Tibial artery (tissue), 4 donors: ENCODE measurements at regions not wholly inside any gene's neighbourhood (a gene's known extent, or its start where the extent isn't known, plus 50 kb on each side); places are given as distances from the start of the nearest gene placed in this dataset.

ENCODE experiments used
- DNase-seq, 2 donors: peaks; one replicate each; pipeline ENCODE4 v3.0.0-alpha.2; 2019
- H3K27ac ChIP-seq, 2 donors: fragments of 200-600 bp; sonication (generic) in 1 of 2; 1 replicate in 1 of 2; 2 replicates in 1 of 2; pipeline ENCODE4 v1.5.1; 2018 to 2019; ENCODE audit warnings: mild to moderate bottlenecking in 1 of 2
- H3K27me3 ChIP-seq, 2 donors: fragments of 200-600 bp; sonication (generic) in 1 of 2; one replicate each; pipeline versions ENCODE4 v1.5.1 to v1.6.0; 2016 to 2019
- H3K36me3 ChIP-seq, 3 donors: fragments of 200-600 bp; sonication (generic) in 2 of 3; one replicate each; pipeline ENCODE4 v1.5.1; 2016 to 2019; ENCODE audit warnings: mild to moderate bottlenecking in 2 of 3
- H3K4me1 ChIP-seq, 4 donors: fragments of 200-600 bp; sonication (generic) in 2 of 4; 1 replicate in 3 of 4; 2 replicates in 1 of 4; pipeline ENCODE4 v1.5.1; 2016 to 2019
- H3K4me3 ChIP-seq, 2 donors: fragments of 200-600 bp; sonication (generic) in 1 of 2; 1 replicate in 1 of 2; 2 replicates in 1 of 2; pipeline ENCODE4 v1.5.1; 2018 to 2019; ENCODE audit warnings: mild to moderate bottlenecking in 2 of 2
- H3K9me3 ChIP-seq, 3 donors: fragments of 200-600 bp; sonication (generic) in 1 of 3; one replicate each; pipeline ENCODE4 v1.5.1; 2016 to 2019
- CTCF ChIP-seq, 2 experiments: fragments of 200-600 bp in 1 of 2; fragments of 450-650 bp in 1 of 2; IDR thresholded peaks; one replicate each; pipeline ENCODE4 v1.5.1; 2017 to 2019; ENCODE audit warnings: antibody characterized with exemption in 2 of 2, mild to moderate bottlenecking in 1 of 2, moderate library complexity in 1 of 2
- intact Hi-C: fragments of 100-400 bp; cut with DNase I; formaldehyde crosslinking; loops from one replicate; pipeline ENCODE4 v1.15.0; 2023; ENCODE audit warnings: low total_unique reads

GRCh38 chrX:41024755-41025154 lies 60.5 kb upstream of the USP9X start:
- DNase-seq = no peak
- TF ChIP-seq CTCF (IDR thresholded peaks at IDR 0.05) = no peak
- H3K27ac ChIP-seq = no peak overlapping the region
- no peaks in the 10 kb centered on the region for H3K36me3 ChIP-seq
- no peaks in the 10 kb centered on the region for H3K4me1 ChIP-seq
- H3K9me3 ChIP-seq = no peaks in the 10 kb centered on the region
- H3K4me3 ChIP-seq = no peak overlapping the region
- intact Hi-C loops = no loop called here
- no peaks in the 10 kb centered on the region for H3K27me3 ChIP-seq

GRCh38 chrX:41025926-41026701 lies 59.1 kb upstream of the USP9X start:
- H3K4me3 ChIP-seq = no peak overlapping the region

GRCh38 chrX:41026702-41027078 lies 58.6 kb upstream of the USP9X start:
- H3K27ac ChIP-seq = no peak overlapping the region
- no peak overlapping the region for H3K4me3 ChIP-seq

More at GRCh38 chrX:41025926-41026701, 59.1 kb upstream of the USP9X start:
- no peak overlapping the region for H3K27ac ChIP-seq
- DNase-seq = no peak
- no peaks in the 10 kb centered on the region for H3K4me1 ChIP-seq
- intact Hi-C loops = no loop called here
- H3K27me3 ChIP-seq = no peaks in the 10 kb centered on the region
- TF ChIP-seq CTCF (IDR thresholded peaks at IDR 0.05) = no peak
- no peaks in the 10 kb centered on the region for H3K36me3 ChIP-seq
- no peaks in the 10 kb centered on the region for H3K9me3 ChIP-seq

GRCh38 chrX:41029332-41029731 lies 55.9 kb upstream of the USP9X start:
- no peaks in the 10 kb centered on the region for H3K4me1 ChIP-seq
- no peak overlapping the region for H3K4me3 ChIP-seq
- H3K27me3 ChIP-seq = no peaks in the 10 kb centered on the region
- intact Hi-C loops = no loop called here
- H3K9me3 ChIP-seq = no peaks in the 10 kb centered on the region
- no peak for DNase-seq
- H3K27ac ChIP-seq = no peak overlapping the region
- H3K36me3 ChIP-seq = no peaks in the 10 kb centered on the region
- TF ChIP-seq CTCF (IDR thresholded peaks at IDR 0.05) = no peak

More at GRCh38 chrX:41026702-41027078, 58.6 kb upstream of the USP9X start:
- intact Hi-C loops = no loop called here
- no peaks in the 10 kb centered on the region for H3K27me3 ChIP-seq
- TF ChIP-seq CTCF (IDR thresholded peaks at IDR 0.05) = no peak
- no peaks in the 10 kb centered on the region for H3K4me1 ChIP-seq
- DNase-seq = no peak
- no peaks in the 10 kb centered on the region for H3K9me3 ChIP-seq
- H3K36me3 ChIP-seq = no peaks in the 10 kb centered on the region

GRCh38 chrX:41031256-41031967 lies 53.8 kb upstream of the USP9X start:
- TF ChIP-seq CTCF (IDR thresholded peaks at IDR 0.05) = no peak
- no peaks in the 10 kb centered on the region for H3K4me1 ChIP-seq
- H3K27ac ChIP-seq = no peak overlapping the region
- intact Hi-C loops = no loop called here
- no peaks in the 10 kb centered on the region for H3K9me3 ChIP-seq
- DNase-seq = no peak
- H3K36me3 ChIP-seq = no peaks in the 10 kb centered on the region
- H3K4me3 ChIP-seq = no peak overlapping the region
- H3K27me3 ChIP-seq = no peaks in the 10 kb centered on the region
